K562 (cell line): ENCODE measurements at regions not wholly inside any gene's neighbourhood (a gene's known extent, or its start where the extent isn't known, plus 50 kb on each side); places are given as distances from the start of the nearest gene placed in this dataset.
A peak's percentile ranks its signal among the peaks of the same experiment; 100 is the strongest.

Experiments
- ATAC-seq: fragments of 200-7000 bp; cut with Tn5 transposase; 3 replicates; pipeline ENCODE4 v1.9.1; 2020; ENCODE audit warnings: moderate library complexity
- BruUV-seq: library from RNA; stranded (reverse); fragments of 400-500 nt; replicated peaks from 2 replicates; lab custom pipeline; 2021; lab: Mats Ljungman, UMichigan
- CTCF ChIA-PET: fragments of 300-600 bp; formaldehyde crosslinking; extraction: SDS; loops from one replicate; lab custom pipeline; 2021; ENCODE audit warnings: low intra/inter-chr PET ratio; lab: Yijun Ruan, JAX
- POLR2A ChIA-PET: fragments of 300-600, 350-650 bp; sonication (Branson Sonifier 250); formaldehyde crosslinking; extraction: SDS; loops from one replicate; lab custom pipeline; 2021; ENCODE audit warnings: antibody characterized with exemption, inconsistent platforms; lab: Yijun Ruan, JAX
- DNase-seq, 4 experiments: peaks; one replicate each; pipeline versions ENCODE4 v3.0.0 to v3.0.0-alpha.2; 2011 to 2018; ENCODE audit warnings: low spot score in 3 of 4, mixed read lengths in 3 of 4; ENCODE audit errors: extremely low read depth in 1 of 4
- FAIRE-seq: peaks from 2 replicates; lab custom pipeline; 2011; peaks lifted over from hg19 to GRCh38; lab: Jason Lieb, UNC
- H2AFZ ChIP-seq: 2 replicates; pipeline ENCODE4 v1.6.0; 2011; ENCODE audit warnings: low read depth, low read length, control low read depth, inconsistent platforms
- H3K27ac ChIP-seq: fragments of 200-600 bp; 3 replicates; pipeline ENCODE4 v1.8.0; 2011; ENCODE audit warnings: low read depth, mild to moderate bottlenecking, control low read depth, inconsistent platforms, low read length, moderate library complexity, mixed read lengths; ENCODE audit errors: extremely low read depth
- H3K27me3 ChIP-seq, 2 experiments: fragments of 300-600 bp in 1 of 2; 2 replicates in 1 of 2; 3 replicates in 1 of 2; pipeline versions ENCODE4 v1.6.0 to v1.8.0; 2011; ENCODE audit warnings: inconsistent platforms in 2 of 2, low read length in 2 of 2, mild to moderate bottlenecking in 1 of 2, mixed read lengths in 1 of 2, moderate library complexity in 1 of 2; ENCODE audit not compliant: control insufficient read depth in 2 of 2, insufficient read depth in 2 of 2
- H3K36me3 ChIP-seq: fragments of 300-600 bp; 3 replicates; pipeline ENCODE4 v1.8.0; 2011; ENCODE audit warnings: mild to moderate bottlenecking, low read length, inconsistent platforms; ENCODE audit not compliant: control insufficient read depth, insufficient read depth
- H3K4me1 ChIP-seq, 2 experiments: fragments of 200-600 bp in 1 of 2; replicated peaks in 1 of 2; 2 replicates in 1 of 2; 3 replicates in 1 of 2; pipeline versions ENCODE4 v1.5.1 to v1.8.0; 2011; ENCODE audit warnings: inconsistent platforms in 2 of 2, low read length in 2 of 2, mild to moderate bottlenecking in 1 of 2, mixed read lengths in 1 of 2, moderate library complexity in 1 of 2; ENCODE audit not compliant: control insufficient read depth in 2 of 2, insufficient read depth in 2 of 2
- H3K4me2 ChIP-seq: 2 replicates; pipeline ENCODE4 v1.6.1; 2011; ENCODE audit warnings: low read length, control low read depth, inconsistent platforms, mixed read lengths; ENCODE audit not compliant: insufficient read depth
- H3K4me3 ChIP-seq: fragments of 200-600 bp; sonication (generic), shearing (Covaris generic); 2 replicates; pipeline ENCODE4 v1.5.1; 2016; ENCODE audit warnings: control low read depth, inconsistent platforms
- H3K79me2 ChIP-seq: fragments of 200-600 bp; 3 replicates; pipeline ENCODE4 v1.8.0; 2011; ENCODE audit warnings: low read length, inconsistent platforms; ENCODE audit not compliant: control insufficient read depth, insufficient read depth
- H3K9ac ChIP-seq, 2 experiments: 2 replicates each; pipeline versions ENCODE4 v1.6.0 to v1.6.1; 2011; ENCODE audit warnings: low read depth in 2 of 2, low read length in 2 of 2, control low read depth in 1 of 2, inconsistent platforms in 1 of 2, mild to moderate bottlenecking in 1 of 2, mixed read lengths in 1 of 2; ENCODE audit not compliant: insufficient read depth in 1 of 2
- H3K9me1 ChIP-seq: one replicate; pipeline ENCODE4 v1.6.0; 2011; ENCODE audit warnings: inconsistent platforms, mild to moderate bottlenecking, low read length, moderate library complexity; ENCODE audit not compliant: control insufficient read depth, insufficient read depth
- H3K9me3 ChIP-seq: replicated peaks from 2 replicates; pipeline ENCODE4 v1.5.1; 2011; ENCODE audit warnings: low read depth, low read length, inconsistent platforms; ENCODE audit not compliant: control insufficient read depth, insufficient read depth
- H4K20me1 ChIP-seq: replicated peaks from 2 replicates; pipeline ENCODE4 v1.6.1; 2011; ENCODE audit warnings: low read length, inconsistent platforms, mixed read lengths; ENCODE audit not compliant: control insufficient read depth, insufficient read depth
- C11orf30 ChIP-seq: fragments of 450-650 bp; IDR thresholded peaks from 2 replicates; pipeline ENCODE4 v1.6.1; 2016; ENCODE audit warnings: low read depth, mild to moderate bottlenecking
- CTCF ChIP-seq, 3 experiments: IDR thresholded peaks in 2 of 3; conservative IDR thresholded peaks in 1 of 3; 2 replicates each; pipeline ENCODE4 v1.5.1; 2011 to 2012; ENCODE audit warnings: low read length in 3 of 3, mild to moderate bottlenecking in 3 of 3, control low read depth in 2 of 3, improper control_type of control experiment in 1 of 3, inconsistent platforms in 1 of 3, low read depth in 1 of 3, mixed read lengths in 1 of 3, moderate library complexity in 1 of 3; ENCODE audit not compliant: insufficient read depth in 2 of 3
- FOXP4 ChIP-seq: sonication (generic); formaldehyde crosslinking; IDR thresholded peaks from 2 replicates; pipeline ENCODE4 v1.8.0; 2022; ENCODE audit warnings: mild to moderate bottlenecking, missing genetic modification reagents, borderline replicate concordance
- KAT8 ChIP-seq: fragments of 450-650 bp; IDR thresholded peaks from 2 replicates; pipeline ENCODE4 v1.6.1; 2016; ENCODE audit warnings: low read depth, mild to moderate bottlenecking
- KDM1A ChIP-seq, 2 experiments: fragments of 450-650 bp; IDR thresholded peaks; 2 replicates each; pipeline ENCODE4 v1.6.1; 2016; ENCODE audit warnings: mild to moderate bottlenecking in 2 of 2
- NRF1 ChIP-seq, 2 experiments: fragments of 450-650 bp; IDR thresholded peaks in 1 of 2; conservative IDR thresholded peaks in 1 of 2; 2 replicates each; pipeline ENCODE4 v1.6.1; 2014; ENCODE audit warnings: mild to moderate bottlenecking in 2 of 2
- SMAD2 ChIP-seq: fragments of 150-350 bp; IDR thresholded peaks from 2 replicates; pipeline ENCODE4 v1.6.1; 2014; ENCODE audit warnings: low read depth, mild to moderate bottlenecking, low read length
- TAF9B ChIP-seq: fragments of 450-650 bp; IDR thresholded peaks from 2 replicates; pipeline ENCODE4 v1.6.1; 2018; ENCODE audit warnings: mild to moderate bottlenecking; ENCODE audit not compliant: partially characterized antibody
- ZBTB43 ChIP-seq: sonication (generic); formaldehyde crosslinking; IDR thresholded peaks from 2 replicates; pipeline ENCODE4 v1.8.0; 2023; ENCODE audit warnings: mild to moderate bottlenecking, missing genetic modification reagents
- ZNF12 ChIP-seq: sonication (generic); formaldehyde crosslinking; IDR thresholded peaks from 2 replicates; pipeline ENCODE4 v1.4.0; 2020; ENCODE audit warnings: mild to moderate bottlenecking, missing genetic modification reagents
- WGBS: fragments of 100-300 bp; shearing (Covaris generic); methylation state at CpG from one replicate; pipeline ENCODE4 v1.1.6; 2016; ENCODE audit warnings: low coverage, mixed read lengths; ENCODE audit not compliant: insufficient coverage; ENCODE audit errors: missing lambda C conversion rate; 5-methylcytosine and 5-hydroxymethylcytosine counted together
- in situ Hi-C: fragments of 300-500 bp; cut with MboI; formaldehyde crosslinking; loops from 4 replicates; pipeline ENCODE4 v1.15.0; 2018; ENCODE audit warnings: inconsistent platforms, mixed read lengths
- intact Hi-C: fragments of 100-400 bp; cut with micrococcal nuclease; formaldehyde crosslinking; loops from 2 replicates; pipeline ENCODE4 v1.14.2; 2022
- TF ChIP-seq, protein P1 (sequence below): IDR thresholded peaks from 2 replicates; pipeline ENCODE4 v1.6.1; 2014; ENCODE audit warnings: antibody characterized with exemption

DNA sequence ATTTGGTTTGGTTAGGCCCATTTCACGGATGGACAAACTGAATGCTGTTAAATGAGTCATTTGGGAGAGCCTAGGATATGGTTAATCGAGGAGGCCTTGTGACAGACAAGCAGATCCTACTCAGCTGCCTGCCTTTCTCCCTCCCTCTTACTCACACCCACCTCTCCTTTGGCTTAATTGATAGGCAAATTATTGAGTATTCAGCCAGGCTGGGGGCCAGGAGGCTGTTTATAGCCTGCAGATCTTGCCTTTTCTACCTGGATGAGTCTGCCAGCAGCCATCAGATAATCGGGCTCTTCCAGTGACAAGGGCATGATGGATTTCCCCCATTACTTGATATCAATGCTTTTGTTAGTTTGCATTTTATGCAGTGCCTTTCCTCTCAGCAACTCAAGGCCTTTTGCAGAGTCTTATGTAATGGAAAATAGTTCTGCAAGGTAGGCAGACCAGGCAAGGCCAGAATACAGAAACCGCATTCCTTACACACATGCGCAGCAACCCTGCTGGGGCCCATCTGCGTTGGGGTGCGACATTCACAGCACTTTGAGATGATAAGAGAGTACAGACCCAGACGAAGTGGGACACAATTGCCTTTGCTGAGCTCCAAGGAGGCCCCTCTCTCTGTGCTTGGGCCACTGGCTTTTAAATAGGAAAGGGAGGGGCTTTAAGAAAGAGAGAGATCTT lies 96.2 kb upstream of the ATP6AP2 start (continued):
- TF ChIP-seq FOXP4 (CRISPR knock-in tag) (no peak), C11orf30 (no peak), ZBTB43 (CRISPR knock-in tag) (no peak), KDM1A (IDR thresholded peaks at IDR 0.05) (no peak), NRF1 (conservative IDR thresholded peaks at IDR 0.05 in 1 of 2, IDR thresholded peaks at IDR 0.05 in 1 of 2) (peak; percentile 55 to 64)

GRCh38 chrX:40483502-40483901 lies 97.3 kb upstream of the ATP6AP2 start:
- H4K20me1 ChIP-seq, result no peaks in the 10 kb centered on the region
- no peak overlapping the region for H3K27ac ChIP-seq
- no TSS peak for BruUV-seq
- ChIA-PET POLR2A (no interaction called here), CTCF (no interaction called here)
- no peak for DNase-seq
- no peaks in the 10 kb centered on the region for H3K79me2 ChIP-seq
- H3K9ac ChIP-seq, result no peak overlapping the region
- H3K9me3 ChIP-seq, result no peaks in the 10 kb centered on the region
- H3K4me1 ChIP-seq, result peaks cover 0 to 25% of the 10 kb centered on the region in 2 experiments; a peak in 3 of 5 replicates
- in situ Hi-C loops (no loop called here), intact Hi-C loops (no loop called here)
- H2AFZ ChIP-seq, result no peak overlapping the region
- no peak for ATAC-seq
- H3K36me3 ChIP-seq, result no peaks in the 10 kb centered on the region
- WGBS, result 56% methylated on average over 2 of the region's 2 CpGs
- H3K4me3 ChIP-seq, result no peak overlapping the region
- H3K9me1 ChIP-seq, result no peaks in the 10 kb centered on the region
- FAIRE-seq, result no peak
- H3K27me3 ChIP-seq, result no peaks in the 10 kb centered on the region
- H3K4me2 ChIP-seq, result no peak overlapping the region
- TF ChIP-seq TAF9B, result no peak
- TF ChIP-seq, protein P1, sequence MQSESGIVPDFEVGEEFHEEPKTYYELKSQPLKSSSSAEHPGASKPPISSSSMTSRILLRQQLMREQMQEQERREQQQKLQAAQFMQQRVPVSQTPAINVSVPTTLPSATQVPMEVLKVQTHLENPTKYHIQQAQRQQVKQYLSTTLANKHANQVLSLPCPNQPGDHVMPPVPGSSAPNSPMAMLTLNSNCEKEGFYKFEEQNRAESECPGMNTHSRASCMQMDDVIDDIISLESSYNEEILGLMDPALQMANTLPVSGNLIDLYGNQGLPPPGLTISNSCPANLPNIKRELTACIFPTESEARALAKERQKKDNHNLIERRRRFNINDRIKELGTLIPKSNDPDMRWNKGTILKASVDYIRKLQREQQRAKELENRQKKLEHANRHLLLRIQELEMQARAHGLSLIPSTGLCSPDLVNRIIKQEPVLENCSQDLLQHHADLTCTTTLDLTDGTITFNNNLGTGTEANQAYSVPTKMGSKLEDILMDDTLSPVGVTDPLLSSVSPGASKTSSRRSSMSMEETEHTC, result no peak
- no peak for TF ChIP-seq ZNF12
- no peak for TF ChIP-seq KAT8
- no peak for TF ChIP-seq CTCF (IDR thresholded peaks at IDR 0.05 in 2 of 3, conservative IDR thresholded peaks at IDR 0.05 in 1 of 3; ENCODE audit: insufficient read depth in 2 of 3, low read depth in 1 of 3, low read length in 3 of 3)
- TF ChIP-seq SMAD2, result no peak
